Activated T-cell treated with anti-CD3 and anti-CD28 coated beads, Interleukin-2, amount 50 U/mL, for 48 hours (primary cell): ENCODE measurements at regions not wholly inside any gene's neighbourhood (a gene's known extent, or its start where the extent isn't known, plus 50 kb on each side); places are given as distances from the start of the nearest gene placed in this dataset.
"Not testable (repeated sequence)": the region's sequence is repeated elsewhere in the genome, so short reads cannot be mapped to it uniquely, and the experiment has no call there.

Experiments
- DNase-seq, 2 experiments: peaks; one replicate each; pipeline ENCODE4 v3.0.0-alpha.2; 2020

DNA sequence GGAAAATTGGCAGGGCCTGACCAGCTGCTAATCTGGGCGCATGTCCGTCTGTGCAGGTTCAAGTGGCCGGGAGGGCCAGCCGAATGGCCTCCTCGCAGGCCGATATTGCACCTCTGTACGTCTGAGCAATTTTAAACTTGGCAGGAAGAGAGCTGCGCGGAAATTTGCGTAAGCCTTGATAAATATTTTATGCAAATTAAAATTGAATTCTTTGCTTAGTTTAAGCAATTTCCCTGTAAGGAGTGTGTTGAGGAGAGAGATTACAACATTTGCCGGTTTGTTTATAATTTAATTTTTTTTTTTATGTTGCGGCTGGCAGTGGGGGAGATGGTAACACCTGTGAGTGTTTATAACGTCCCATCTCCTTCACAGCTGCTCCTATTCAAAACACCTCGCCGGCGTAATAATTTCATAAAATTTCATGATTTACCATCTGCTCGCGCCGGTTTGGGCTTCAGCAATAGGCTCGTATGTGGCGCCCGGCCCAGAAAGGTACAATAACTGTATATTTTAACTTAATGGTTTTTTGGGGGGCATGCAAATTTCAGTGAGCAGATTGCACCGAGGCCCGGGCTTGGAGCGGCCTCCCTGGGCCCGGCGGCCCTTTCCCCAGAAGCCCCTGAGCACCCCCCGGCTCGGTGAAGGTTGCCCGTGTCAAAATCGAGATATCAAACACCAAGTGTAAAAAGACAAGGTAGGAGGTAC lies 269.4 kb upstream of the MVB12B start:
- DNase-seq: no peak

DNA sequence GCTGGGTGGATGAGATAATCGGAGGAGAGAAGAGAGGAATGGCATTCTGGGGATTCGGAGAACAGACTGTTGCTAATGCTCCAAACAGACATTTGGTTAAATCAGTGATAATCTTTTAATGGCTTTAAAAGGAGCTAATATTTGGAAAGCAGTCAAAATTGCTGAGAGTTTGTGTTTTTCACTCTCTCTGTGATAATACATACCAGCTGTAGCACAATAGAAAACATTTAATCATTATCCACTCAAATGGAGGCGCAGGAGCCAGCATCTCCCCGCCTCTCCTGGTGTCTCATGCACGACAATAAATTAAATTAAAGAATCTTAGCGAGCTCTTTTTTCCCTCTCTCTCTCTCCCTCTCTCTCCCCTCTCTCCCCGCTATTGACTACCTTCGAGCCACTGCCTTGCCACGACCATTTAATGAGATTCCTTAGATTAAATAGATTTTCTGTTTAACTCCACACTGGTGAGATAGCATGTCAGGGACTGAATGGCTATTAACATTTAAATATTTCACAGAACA lies 268.6 kb upstream of the MVB12B start:
- DNase-seq: no peak

DNA sequence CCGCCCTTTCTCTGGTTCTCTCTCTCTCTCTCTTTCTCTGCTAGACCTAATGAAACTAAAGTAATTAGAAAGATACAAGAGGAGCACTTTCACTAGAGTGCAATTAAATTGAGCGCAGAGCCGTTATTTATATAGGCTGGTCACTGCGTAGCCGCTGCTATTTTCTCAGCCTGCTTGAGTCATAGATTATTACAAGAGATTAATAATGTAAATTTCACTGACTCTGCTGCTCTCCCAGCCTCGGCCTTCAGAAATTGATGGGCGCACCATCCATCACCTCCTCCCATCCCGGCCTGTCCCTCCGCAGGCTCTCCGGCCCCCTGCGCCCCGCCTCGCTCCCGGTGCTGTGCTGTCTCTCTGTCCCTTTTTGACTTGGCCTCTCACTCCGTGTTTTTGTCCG lies 268.0 kb upstream of the MVB12B start:
- no peak for DNase-seq

DNA sequence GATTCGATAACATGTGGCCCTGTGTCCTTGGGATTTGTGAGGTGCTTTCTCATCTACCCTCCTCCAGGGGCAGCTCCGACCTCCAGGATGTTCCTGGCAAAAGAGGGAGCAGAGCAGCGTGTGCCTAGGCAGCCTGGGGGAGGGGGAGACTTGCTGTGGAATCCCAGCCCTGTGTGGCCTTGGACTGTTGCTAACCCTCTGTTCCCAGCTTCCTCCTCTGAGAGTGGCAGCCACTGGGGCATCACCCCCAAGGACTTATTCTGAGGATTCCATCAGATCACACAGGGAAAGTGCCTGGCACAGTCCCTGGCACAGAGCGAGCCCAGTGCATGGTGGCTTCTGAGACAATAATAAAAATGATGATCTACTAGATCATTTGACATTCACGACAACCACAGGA lies 265.1 kb upstream of the MVB12B start:
- no peak for DNase-seq

DNA sequence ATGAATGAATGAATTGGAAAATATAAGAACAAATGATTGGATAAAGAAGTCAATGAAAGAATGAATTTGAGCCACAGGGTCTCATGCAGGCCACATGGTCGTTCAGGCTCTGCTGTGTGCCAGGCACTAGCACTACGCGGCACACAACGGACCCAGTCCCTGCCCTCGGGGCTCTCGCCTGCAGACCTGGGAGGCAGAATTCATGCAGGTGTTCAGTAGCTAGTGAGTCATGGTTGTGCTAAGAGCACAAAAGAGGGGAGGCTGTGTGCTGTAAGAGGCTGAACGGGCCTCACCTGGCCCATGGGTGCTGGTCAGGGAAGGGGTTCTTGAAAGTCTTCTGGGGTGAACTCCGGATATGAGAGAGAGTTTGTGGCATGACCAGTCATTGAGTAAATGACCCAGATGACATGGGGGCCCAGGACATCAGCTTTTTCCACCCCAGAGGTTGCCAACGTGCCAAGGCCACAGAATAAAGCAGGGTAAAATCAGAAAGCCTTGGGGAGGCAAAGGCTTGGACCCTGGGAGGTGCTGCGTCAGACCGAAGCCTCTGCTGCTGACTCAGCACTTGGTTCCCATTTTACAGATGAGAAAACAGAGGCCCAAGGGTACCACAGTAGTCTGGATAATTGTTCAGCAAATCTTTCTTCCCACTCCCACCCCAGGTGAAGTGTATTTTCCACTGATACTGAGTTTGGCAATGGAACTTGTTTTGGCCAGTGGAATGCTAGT lies 264.3 kb upstream of the MVB12B start:
- no peak for DNase-seq

DNA sequence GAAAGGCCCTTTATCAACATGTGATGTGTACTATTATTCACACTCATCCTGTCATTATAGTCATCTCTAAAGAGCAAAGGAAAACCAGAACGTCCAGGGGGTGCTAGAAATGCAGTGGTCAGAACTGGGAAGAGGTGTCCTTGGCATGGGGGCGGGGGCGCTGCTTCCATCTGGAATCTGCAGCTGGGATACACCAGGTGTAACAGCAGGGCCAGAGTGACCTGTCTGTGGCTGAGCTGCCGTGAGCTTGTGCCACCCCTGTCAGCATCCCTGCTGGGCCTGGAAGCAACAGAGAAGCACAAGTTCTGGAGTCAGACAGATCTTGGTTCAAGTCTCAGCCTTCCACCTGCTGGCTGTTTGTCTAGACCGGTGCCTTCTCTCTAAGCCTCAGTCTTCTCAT lies 263.3 kb upstream of the MVB12B start:
- no peak for DNase-seq

DNA sequence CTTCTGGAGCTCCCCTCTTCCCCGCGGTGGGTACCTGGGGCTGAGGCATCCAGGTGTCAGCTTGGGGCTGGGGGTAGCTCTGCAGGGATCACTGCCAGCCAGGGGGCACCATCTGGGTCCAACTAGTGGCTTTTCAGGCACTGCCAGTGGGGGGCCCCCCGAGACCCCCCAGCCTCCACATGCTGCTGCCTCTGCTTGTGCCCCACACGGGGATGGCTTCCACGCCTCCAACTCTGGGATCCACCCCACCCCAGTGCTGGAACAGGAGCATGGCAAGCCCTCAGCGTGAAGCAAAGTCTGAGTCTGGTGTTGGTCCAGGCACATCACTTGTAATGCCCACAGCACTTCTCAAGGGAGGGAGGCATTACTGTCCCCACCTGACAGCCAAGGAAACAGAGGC lies 260.5 kb upstream of the MVB12B start:
- no peak for DNase-seq

DNA sequence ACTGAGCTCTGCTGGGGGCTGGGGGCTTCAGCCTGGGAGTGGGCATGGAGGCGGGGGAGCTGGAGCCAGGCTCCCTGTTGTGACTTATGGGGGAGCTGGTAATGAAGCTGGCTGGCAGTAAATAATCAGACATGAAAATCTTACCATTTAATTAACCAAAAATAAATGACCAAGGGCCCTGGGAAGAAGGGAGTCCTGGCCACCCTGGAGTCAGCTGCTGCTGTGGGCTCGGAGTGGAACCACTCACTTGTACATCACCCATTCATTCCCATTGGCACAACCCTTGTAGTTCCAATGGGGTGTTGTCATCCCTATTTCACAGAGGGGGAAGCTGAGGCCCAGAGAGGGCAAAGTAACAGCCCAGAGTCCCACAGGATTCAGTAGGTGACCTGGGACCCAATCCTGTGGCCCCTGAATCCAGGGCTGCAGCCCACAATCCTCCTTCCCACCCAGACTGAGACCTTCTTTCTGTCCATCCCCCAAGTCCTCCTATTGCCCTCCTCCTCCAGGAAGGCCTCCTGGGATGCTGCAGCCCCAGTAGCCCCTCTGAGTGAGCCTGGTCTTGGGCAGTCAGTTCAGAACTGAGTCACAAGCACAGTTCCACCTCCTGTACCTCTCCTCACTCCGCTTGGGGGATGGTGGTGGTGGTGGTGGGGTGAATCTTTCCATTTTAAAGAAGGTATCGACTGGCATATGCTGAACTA lies 259.4 kb upstream of the MVB12B start:
- no peak for DNase-seq

DNA sequence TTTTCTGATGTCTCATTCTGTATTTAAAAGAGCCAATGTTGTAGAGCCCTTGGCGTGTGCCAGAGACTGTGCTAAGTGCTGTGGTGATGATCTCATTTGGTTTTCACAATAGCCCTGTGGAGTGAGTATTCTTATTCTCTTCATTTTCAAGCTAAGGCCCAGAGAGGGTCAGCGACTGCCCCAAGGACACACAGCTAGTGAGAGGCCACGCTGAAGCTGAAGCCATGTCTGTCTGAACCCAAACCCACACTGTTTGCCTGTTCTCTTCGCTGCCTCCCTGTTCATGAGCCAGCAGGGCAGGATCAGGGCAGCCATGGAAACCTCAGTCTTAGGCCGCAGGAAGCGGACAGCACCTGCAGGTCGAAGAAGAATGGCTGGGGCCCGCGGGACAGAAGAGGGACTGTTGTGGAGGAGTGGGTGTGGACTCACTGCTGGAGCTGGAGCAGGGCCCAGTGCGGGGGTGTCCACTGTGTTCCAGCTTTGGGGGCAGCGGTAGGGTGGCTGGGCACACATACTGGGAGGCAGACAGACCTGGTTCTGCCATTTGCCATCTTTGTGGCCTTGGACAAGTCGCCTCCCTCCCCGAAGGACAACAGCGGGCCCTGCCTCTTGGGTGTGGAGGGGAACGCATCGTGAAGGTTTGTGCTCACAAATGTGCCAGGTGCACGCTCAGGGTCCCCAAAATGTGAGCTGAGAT lies 257.9 kb upstream of the MVB12B start:
- DNase-seq: no peak

DNA sequence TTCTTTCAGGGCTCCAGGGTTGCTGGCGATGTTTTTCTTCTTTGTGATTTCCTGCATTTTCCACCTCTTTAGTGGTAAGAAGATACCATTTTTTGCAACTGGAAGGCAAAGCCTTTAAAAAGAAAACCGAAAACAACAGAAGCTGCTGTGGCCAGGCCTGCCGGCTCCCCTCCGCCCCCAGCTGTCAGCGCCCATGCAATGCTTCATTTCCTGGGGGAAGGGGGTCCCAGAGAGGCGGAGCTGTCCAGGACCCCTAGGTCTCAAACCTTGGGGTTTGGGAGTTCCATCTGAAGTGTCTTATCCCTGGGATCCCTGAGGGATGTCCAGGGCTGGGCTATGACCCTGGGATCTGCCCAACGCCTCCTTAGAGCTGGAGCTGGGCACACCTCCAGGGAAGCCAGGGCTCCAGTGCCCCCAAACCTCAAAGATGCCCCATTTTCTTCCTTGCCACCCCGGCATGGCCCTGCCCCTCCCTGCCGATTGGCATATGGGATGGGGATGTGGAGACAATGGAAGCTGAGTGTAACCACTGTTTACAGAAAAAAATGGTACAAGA lies 257.2 kb upstream of the MVB12B start:
- DNase-seq: no peak

DNA sequence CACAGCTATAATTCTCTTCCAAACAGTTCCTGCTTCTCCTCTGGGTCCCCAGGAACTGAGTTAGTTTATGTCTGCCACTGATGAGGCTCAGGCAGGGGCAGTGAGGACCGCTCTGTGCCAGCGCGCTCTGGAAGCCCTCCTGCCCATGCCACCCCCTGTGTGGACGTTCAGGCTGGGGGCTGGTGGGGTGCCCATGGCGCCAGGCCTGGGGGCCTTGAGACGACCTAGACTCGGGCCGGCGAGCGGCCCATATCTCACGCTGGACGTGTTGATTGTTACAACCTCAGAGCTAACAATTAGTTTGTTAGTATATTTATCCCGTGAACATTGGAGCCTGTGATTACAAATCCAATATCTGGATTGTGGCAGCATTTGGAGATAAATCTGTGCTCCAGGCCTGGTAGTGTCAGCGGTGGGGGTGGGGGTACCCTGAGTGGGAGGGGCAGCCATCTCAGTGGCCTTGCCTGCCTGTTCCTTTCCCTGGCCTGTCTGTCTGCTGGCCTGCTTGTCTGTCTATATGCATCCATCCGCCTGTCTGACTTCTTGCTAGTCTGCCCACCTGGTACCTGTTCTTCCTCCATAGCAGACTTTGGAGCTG lies 256.5 kb upstream of the MVB12B start:
- no peak for DNase-seq

DNA sequence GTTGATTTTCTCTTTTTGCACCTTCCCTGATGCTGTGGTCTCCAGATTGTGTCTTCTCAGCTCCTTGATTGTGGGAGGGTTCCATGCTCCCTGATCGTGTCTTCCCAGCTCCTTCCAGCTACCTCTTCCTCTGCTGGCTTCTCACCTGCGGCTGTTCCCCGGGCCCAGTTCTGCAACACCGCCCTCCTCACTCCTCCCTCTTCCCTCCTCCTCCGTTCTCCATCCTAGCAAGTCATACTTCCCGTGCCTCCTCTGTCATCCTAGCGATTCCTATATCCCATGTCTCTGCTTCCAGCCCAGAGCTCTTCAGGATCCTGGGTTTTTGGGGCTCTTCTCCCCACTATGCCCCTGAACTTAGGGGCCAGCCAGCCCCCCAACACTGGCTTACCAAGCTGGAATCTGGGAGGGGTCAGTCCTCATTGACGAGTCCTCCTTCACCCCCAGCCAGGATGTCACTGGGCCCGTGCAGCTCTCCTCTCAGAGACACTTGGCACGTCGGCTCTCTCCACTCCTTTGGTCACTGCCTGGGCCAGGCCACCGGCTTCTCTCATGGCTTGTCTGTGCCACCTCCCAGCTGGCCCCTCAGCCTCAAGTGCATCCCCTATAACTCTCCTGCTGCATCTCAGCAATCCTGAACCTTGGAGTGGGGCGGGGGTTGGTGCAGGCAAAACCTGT lies 255.4 kb upstream of the MVB12B start:
- no peak for DNase-seq

DNA sequence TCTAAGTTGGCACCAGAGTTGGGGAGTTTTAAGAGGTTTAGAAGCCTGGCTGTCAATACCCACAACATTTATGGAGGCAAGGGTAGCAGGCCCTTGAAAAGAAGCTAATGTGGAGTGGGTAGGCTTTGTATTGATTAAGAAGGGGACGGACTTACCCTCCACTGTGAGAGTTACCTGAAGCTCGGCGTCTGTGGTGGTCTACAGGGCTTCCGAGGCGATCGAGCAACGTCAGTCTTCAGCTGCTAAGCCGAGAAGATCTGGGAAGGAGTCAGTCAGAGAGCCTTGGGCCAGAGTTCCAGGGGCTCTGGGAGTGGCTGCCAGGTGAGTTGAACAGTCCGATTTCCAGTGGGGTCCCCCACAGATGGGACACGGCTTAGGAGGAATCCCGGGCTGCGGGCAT lies 249.0 kb upstream of the MVB12B start:
- DNase-seq: not testable (repeated sequence)

DNA sequence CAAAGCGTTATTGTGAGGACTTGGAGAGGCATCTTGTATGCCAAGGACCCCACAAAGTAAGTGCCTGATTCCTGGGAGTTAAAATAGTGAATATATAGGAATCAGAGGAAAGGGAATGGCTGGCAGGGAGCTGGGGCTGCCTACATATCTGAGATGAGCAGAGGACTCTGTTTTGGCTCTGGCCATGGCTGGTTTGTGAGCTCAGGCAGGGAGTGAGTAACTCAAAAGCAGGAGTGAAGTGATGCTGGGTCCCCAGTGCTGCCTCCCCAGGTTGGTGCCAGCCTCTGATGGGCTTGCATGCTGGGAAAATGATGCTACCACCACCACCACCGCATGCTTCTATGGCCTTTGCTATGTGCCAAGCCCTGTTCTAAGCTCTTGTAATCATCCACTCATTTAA lies 246.0 kb upstream of the MVB12B start:
- no peak for DNase-seq

DNA sequence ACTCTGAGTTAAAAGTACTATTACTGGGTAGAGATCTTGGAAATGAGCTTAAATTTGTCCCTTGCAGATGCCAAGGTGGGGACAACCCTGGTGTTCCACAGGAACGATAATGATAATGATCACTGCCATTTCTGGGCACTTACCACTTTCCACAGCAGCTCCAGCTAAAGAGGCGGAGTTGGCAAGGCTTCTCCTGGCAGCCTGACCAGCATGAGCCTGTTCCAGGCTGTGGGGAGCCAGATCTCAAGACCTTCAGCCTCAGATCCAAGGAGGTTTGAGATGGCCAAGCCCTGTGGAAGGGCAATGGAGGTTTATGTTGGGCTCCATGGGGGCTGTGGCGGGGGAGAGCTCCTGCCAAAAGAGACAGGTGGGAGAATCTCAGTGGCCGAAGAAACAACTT lies 244.9 kb upstream of the MVB12B start:
- DNase-seq: no peak

DNA sequence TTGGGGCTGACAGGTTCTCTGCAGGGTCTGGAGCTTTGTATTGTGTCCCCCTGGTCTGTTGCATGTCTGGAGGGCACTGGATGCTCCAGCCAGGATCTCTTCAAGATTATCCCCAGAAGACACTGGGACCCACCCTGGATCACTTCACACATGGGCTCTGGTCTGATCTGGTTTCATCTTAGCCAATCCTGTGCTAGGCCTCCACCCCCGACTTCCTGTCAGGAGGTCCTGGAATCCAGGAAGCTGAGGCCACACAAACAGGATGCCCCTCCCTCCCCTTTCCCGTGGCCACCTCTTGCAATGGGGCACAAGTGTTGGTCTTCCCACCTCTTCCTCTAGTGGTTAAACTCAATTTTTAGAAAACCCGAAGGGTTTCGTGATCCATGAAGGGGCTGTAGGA lies 242.6 kb upstream of the MVB12B start:
- no peak for DNase-seq

DNA sequence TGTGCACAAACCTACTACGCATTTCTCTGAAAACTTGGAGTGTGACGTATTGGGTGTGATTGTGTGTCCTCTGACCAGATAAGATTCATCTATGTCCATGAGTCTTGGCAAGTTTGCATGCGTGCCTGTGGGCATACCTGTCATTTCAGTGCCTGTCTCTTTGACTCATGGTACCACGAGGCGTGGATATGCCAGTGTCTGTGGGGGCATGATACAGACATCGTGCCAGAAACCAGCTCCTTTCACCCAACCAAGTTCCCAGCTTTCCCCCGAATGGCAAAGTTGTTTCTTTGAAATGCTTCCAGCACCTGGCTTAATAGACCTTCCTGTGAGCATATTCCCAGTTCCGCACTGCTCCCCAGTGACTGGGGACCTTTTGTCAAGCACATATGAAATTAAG lies 241.9 kb upstream of the MVB12B start:
- no peak for DNase-seq

DNA sequence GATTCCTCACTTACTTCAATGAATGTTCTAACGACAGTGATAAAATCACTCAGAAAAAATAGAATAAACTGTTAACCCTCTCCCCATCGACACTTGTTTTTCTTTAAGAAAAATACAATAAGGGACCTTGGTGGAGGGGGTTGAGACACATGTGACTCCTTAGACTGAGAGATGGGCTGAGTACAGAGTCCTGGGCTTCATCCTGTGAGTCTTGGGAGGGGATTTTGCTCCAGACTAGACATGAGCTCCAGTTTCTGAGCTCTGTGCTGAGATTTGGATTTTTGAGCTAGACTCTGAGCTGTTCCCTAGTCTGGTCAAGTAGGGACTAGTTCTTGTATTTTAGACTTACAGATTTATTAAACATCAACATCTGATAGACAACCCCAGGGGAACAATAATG lies 241.5 kb upstream of the MVB12B start:
- DNase-seq: no peak

DNA sequence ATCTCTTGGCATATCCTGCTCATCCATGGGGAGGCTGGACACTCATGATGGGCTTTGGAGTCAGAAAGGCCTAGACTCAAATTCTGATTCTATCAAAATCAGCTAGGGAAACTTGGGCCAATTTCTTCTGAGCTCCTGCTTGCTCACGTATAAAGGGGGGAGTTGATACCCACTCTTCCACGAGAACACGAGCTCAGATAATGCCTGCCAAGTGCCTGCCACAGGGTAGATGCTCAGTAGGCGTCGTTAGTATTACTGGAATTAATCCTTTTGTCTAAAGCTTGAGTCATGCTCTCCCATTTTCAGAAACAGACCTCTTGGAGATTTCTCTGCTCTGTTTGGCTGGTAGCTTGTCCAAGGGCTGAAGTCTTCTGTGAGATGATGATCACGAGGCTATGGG lies 238.3 kb upstream of the MVB12B start:
- DNase-seq: no peak

DNA sequence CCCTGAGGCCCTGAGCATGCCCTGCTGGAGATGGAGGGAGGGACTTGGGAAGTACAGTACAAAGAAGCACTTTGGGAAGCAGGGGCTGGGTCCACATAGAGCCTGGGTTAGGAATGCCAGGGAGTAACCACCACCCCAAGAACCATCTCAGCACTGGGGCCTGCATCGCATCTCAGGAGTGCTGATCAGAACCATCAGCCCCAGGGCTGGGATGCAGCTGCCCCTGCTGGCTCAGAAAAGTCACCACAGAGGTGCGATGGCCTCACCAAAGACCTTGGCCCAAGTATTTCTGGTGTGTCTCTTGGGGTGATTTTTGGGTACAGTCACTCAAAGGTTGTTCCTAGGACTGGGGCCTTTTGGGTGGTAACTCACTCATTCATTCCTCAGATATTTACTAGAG lies 236.8 kb upstream of the MVB12B start:
- DNase-seq: no peak

DNA sequence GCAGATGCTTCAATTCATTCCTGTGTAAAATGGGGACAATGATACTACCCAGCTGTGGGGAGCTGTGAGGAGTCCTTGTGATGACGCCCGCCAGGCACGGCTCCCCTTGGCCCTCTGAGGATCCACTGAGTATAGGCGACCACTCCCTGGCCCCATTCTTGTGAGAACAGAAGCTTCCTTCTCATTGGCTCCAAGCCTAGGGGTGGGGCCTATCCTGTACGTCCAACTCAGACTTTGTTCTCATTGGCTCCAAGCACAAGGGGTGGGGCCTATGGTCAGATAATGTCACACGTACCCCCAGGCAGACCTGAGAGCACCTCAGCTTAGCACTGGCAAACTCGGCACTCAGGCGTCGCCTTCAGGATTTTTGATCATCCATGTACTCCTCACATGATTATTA lies 232.9 kb upstream of the MVB12B start:
- no peak for DNase-seq
